ENCODE measurements at regions not wholly inside any gene's neighbourhood (a gene's known extent, or its start where the extent isn't known, plus 50 kb on each side); places are given as distances from the start of the nearest gene placed in this dataset.

DNA sequence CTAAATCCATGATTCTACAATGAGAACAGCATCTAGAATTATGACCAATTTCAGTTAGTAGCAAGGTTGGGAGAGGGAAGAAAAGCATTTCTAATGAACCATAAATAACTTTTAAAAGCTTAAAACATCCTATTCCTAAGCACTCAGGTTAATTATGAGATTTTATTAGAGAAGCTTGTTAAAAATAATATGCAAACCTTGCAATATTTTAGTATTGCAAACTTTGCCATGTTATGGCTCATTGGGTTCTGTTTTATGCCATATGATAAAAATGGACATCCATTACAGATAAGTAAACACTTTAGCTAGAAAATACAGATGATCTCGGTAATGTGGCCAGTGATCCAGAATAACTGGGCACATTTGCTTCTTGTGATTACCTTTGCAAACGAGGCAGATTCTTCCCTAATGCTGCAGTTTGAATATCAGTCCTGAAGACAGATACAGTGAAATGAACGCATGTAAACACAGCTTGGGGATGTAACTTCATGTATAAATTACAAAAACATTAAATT is 447.0 kb downstream of the PLK2 start:
- TF ChIP-seq CTCF (IDR thresholded peaks at IDR 0.05) (no peak), EZH2 (IDR thresholded peaks at IDR 0.05; ENCODE audit: borderline replicate concordance, insufficient read depth, low read depth, low read length, poor library complexity, severe bottlenecking) (no peak)
